VCaP (cell line): ENCODE measurements at regions not wholly inside any gene's neighbourhood (a gene's known extent, or its start where the extent isn't known, plus 50 kb on each side); places are given as distances from the start of the nearest gene placed in this dataset.
"Not testable (repeated sequence)": the region's sequence is repeated elsewhere in the genome, so short reads cannot be mapped to it uniquely, and the experiment has no call there.

ENCODE experiments used
- H3K27ac ChIP-seq: fragments of 450-650 bp; 2 replicates; pipeline ENCODE4 v1.5.1; 2017
- CTCF ChIP-seq: fragments of 450-650 bp; conservative IDR thresholded peaks from 2 replicates; pipeline ENCODE4 v1.5.1; 2017; ENCODE audit warnings: mild to moderate bottlenecking, moderate library complexity

GRCh38 chr6:82118150-82118562 lies 129.4 kb downstream of the IBTK start:
- no peak for TF ChIP-seq CTCF
- no peak overlapping the region for H3K27ac ChIP-seq

- no peak for TF ChIP-seq CTCF
- no peak overlapping the region for H3K27ac ChIP-seq
These were observed 132.8 kb downstream of the IBTK start for GRCh38 chr6:82114748-82115147.

- H3K27ac ChIP-seq, result no peak overlapping the region
- no peak for TF ChIP-seq CTCF
These were observed 134.3 kb downstream of the IBTK start for GRCh38 chr6:82113231-82113630.

- TF ChIP-seq CTCF, result no peak
- H3K27ac ChIP-seq, result no peak overlapping the region
These were observed 135.7 kb downstream of the IBTK start for GRCh38 chr6:82111818-82112217.

GRCh38 chr6:82111114-82111513 lies 136.4 kb downstream of the IBTK start:
- TF ChIP-seq CTCF, result no peak
- no peak overlapping the region for H3K27ac ChIP-seq

- not testable (repeated sequence) for H3K27ac ChIP-seq
These were observed 144.4 kb downstream of the IBTK start for GRCh38 chr6:82103171-82103570.

- not testable (repeated sequence) for H3K27ac ChIP-seq
These were observed 146.0 kb downstream of the IBTK start for GRCh38 chr6:82101374-82102114.

- H3K27ac ChIP-seq, result not testable (repeated sequence)
These were observed 146.8 kb downstream of the IBTK start for GRCh38 chr6:82100763-82101162.

GRCh38 chr6:82097676-82098075 lies 149.9 kb downstream of the IBTK start:
- no peak overlapping the region for H3K27ac ChIP-seq
- no peak for TF ChIP-seq CTCF
